Liver (tissue), 8 donors: ENCODE measurements at regions not wholly inside any gene's neighbourhood (a gene's known extent, or its start where the extent isn't known, plus 50 kb on each side); places are given as distances from the start of the nearest gene placed in this dataset.

Source experiments
- DNase-seq: peaks from one replicate; pipeline ENCODE4 v3.0.0-alpha.2; 2017; ENCODE audit warnings: low spot score
- H3K27ac ChIP-seq, 2 donors: one replicate each; pipeline ENCODE4 v1.7.0; 2013; ENCODE audit warnings: inconsistent platforms in 2 of 2, low read length in 2 of 2, control low read depth in 1 of 2, low read depth in 1 of 2, mild to moderate bottlenecking in 1 of 2
- H3K27me3 ChIP-seq, 4 donors: one replicate each; pipeline versions ENCODE4 v1.6.1 to v1.7.0; 2013; ENCODE audit warnings: low read length in 3 of 4, inconsistent platforms in 1 of 4, mild to moderate bottlenecking in 1 of 4, moderate library complexity in 1 of 4; ENCODE audit not compliant: control insufficient read depth in 4 of 4, insufficient read depth in 4 of 4
- H3K36me3 ChIP-seq, 4 donors: one replicate each; pipeline versions ENCODE4 v1.6.1 to v1.7.0; 2013; ENCODE audit warnings: low read length in 3 of 4, mild to moderate bottlenecking in 3 of 4, low read depth in 1 of 4, moderate library complexity in 1 of 4; ENCODE audit not compliant: control insufficient read depth in 4 of 4, insufficient read depth in 3 of 4
- H3K4me1 ChIP-seq, 4 donors: one replicate each; pipeline versions ENCODE4 v1.6.1 to v1.7.0; 2013; ENCODE audit warnings: low read length in 3 of 4, mild to moderate bottlenecking in 3 of 4, moderate library complexity in 1 of 4; ENCODE audit not compliant: control insufficient read depth in 4 of 4, insufficient read depth in 4 of 4
- H3K4me3 ChIP-seq, 3 donors: one replicate each; pipeline versions ENCODE4 v1.6.1 to v1.7.0; 2013; ENCODE audit warnings: low read length in 3 of 3, control low read depth in 1 of 3, low read depth in 1 of 3, mild to moderate bottlenecking in 1 of 3
- H3K9ac ChIP-seq, 2 donors: one replicate each; pipeline ENCODE4 v1.7.0; 2013; ENCODE audit warnings: low read length in 2 of 2, mild to moderate bottlenecking in 2 of 2, moderate library complexity in 2 of 2, control low read depth in 1 of 2, low read depth in 1 of 2
- H3K9me3 ChIP-seq, 4 donors: one replicate each; pipeline versions ENCODE4 v1.6.1 to v1.7.0; 2013; ENCODE audit warnings: low read length in 3 of 4; ENCODE audit not compliant: control insufficient read depth in 4 of 4
- CTCF ChIP-seq: fragments of 150-350 bp; IDR thresholded peaks from 2 replicates; pipeline ENCODE4 v1.5.1; 2017; ENCODE audit warnings: improper control_type of control experiment, low read depth, low read length; ENCODE audit not compliant: missing input control
- EGR1 ChIP-seq, 2 donors: IDR thresholded peaks; 2 replicates each; pipeline ENCODE4 v1.6.1; 2016 to 2018; ENCODE audit warnings: antibody characterized with exemption in 2 of 2, low read depth in 2 of 2
- FOXA1 ChIP-seq: IDR thresholded peaks from 2 replicates; pipeline ENCODE4 v1.6.1; 2016; ENCODE audit warnings: antibody characterized with exemption
- FOXA2 ChIP-seq: IDR thresholded peaks from 2 replicates; pipeline ENCODE4 v1.6.1; 2016; ENCODE audit warnings: antibody characterized with exemption
- GABPA ChIP-seq, 2 donors: IDR thresholded peaks in 1 of 2; conservative IDR thresholded peaks in 1 of 2; 2 replicates each; pipeline ENCODE4 v1.6.1; 2016; ENCODE audit warnings: antibody characterized with exemption in 2 of 2, mild to moderate bottlenecking in 1 of 2, moderate library complexity in 1 of 2
- HNF4A ChIP-seq, 2 donors: conservative IDR thresholded peaks; 2 replicates each; pipeline ENCODE4 v1.6.1; 2016; ENCODE audit warnings: antibody characterized with exemption in 2 of 2, mild to moderate bottlenecking in 2 of 2
- JUND ChIP-seq, 2 donors: IDR thresholded peaks; 2 replicates each; pipeline ENCODE4 v1.6.1; 2016; ENCODE audit warnings: antibody characterized with exemption in 2 of 2
- NR2F2 ChIP-seq: IDR thresholded peaks from 2 replicates; pipeline ENCODE4 v1.6.1; 2016; ENCODE audit warnings: antibody characterized with exemption
- RAD21 ChIP-seq, 2 donors: IDR thresholded peaks; 2 replicates each; pipeline ENCODE4 v1.6.1; 2016; ENCODE audit warnings: antibody characterized with exemption in 2 of 2, mild to moderate bottlenecking in 2 of 2
- RXRA ChIP-seq, 2 donors: IDR thresholded peaks; 2 replicates each; pipeline ENCODE4 v1.6.1; 2017 to 2018; ENCODE audit warnings: antibody characterized with exemption in 2 of 2, mild to moderate bottlenecking in 1 of 2
- TAF1 ChIP-seq: conservative IDR thresholded peaks from 2 replicates; pipeline ENCODE4 v1.6.1; 2016; ENCODE audit warnings: antibody characterized with exemption, mild to moderate bottlenecking
- WGBS: extraction: QIAGEN DNeasy Blood & Tissue Kit; methylation state at CpG from one replicate; pipeline ENCODE4 v1.1.7; 2013; 5-methylcytosine and 5-hydroxymethylcytosine counted together
- TF ChIP-seq, protein P1 (sequence below): IDR thresholded peaks from 2 replicates; pipeline ENCODE4 v1.6.1; 2016; ENCODE audit warnings: antibody characterized with exemption
- TF ChIP-seq, protein P2 (sequence below): IDR thresholded peaks from 2 replicates; pipeline ENCODE4 v1.6.1; 2016; ENCODE audit warnings: antibody characterized with exemption, mild to moderate bottlenecking
- TF ChIP-seq, protein P3 (sequence below): IDR thresholded peaks from 2 replicates; pipeline ENCODE4 v1.6.1; 2016; ENCODE audit warnings: antibody characterized with exemption
- TF ChIP-seq, protein P4 (sequence below): IDR thresholded peaks from 2 replicates; pipeline ENCODE4 v1.6.1; 2016; ENCODE audit warnings: antibody characterized with exemption
- donor health status: healthy.
- donor health status: healthy.
- donor health status: healthy.
- donor health status: healthy.
- donor health status: healthy.

DNA sequence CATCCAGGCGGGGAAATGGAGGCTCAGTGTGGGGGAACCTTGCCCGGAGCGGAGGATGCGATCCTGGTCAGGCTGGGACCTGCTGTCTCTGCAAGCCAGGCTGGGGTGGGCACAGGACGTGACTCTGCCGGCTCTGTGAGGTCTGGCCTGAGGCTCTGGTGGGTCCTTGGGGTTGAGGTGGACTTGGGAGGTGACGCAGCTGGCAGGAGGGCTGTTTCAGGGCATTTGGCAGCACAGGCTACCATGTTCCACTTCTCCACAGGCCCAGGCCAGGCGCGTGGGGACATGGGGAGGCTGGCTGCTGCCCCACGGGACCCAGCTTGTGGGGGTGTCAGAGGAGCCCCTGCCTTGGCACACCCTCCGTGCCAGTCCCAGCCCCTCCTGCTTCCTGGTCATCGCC, 1199.7 kb downstream of the BRD1 start:
- Histone ChIP-seq H3K27ac (no peak overlapping the region), H3K36me3 (no peaks in the 10 kb centered on the region), H3K4me3 (no peak overlapping the region), H3K9me3 (no peaks in the 10 kb centered on the region), H3K4me1 (no peaks in the 10 kb centered on the region), H3K27me3 (no peaks in the 10 kb centered on the region), H3K9ac (no peak overlapping the region)
- TF ChIP-seq TAF1 (no peak), CTCF (no peak), HNF4A (conservative IDR thresholded peaks at IDR 0.05) (no peak), FOXA1 (no peak), FOXA2 (no peak), JUND (IDR thresholded peaks at IDR 0.05) (no peak), RXRA (IDR thresholded peaks at IDR 0.05) (no peak), GABPA (IDR thresholded peaks at IDR 0.05 in 1 of 2, conservative IDR thresholded peaks at IDR 0.05 in 1 of 2) (no peak), EGR1 (IDR thresholded peaks at IDR 0.05; ENCODE audit: low read depth in 2 of 2) (no peak), RAD21 (IDR thresholded peaks at IDR 0.05) (no peak)
- TF ChIP-seq, protein P1, sequence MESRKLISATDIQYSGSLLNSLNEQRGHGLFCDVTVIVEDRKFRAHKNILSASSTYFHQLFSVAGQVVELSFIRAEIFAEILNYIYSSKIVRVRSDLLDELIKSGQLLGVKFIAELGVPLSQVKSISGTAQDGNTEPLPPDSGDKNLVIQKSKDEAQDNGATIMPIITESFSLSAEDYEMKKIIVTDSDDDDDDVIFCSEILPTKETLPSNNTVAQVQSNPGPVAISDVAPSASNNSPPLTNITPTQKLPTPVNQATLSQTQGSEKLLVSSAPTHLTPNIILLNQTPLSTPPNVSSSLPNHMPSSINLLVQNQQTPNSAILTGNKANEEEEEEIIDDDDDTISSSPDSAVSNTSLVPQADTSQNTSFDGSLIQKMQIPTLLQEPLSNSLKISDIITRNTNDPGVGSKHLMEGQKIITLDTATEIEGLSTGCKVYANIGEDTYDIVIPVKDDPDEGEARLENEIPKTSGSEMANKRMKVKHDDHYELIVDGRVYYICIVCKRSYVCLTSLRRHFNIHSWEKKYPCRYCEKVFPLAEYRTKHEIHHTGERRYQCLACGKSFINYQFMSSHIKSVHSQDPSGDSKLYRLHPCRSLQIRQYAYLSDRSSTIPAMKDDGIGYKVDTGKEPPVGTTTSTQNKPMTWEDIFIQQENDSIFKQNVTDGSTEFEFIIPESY, result no peak
- TF ChIP-seq, protein P2, sequence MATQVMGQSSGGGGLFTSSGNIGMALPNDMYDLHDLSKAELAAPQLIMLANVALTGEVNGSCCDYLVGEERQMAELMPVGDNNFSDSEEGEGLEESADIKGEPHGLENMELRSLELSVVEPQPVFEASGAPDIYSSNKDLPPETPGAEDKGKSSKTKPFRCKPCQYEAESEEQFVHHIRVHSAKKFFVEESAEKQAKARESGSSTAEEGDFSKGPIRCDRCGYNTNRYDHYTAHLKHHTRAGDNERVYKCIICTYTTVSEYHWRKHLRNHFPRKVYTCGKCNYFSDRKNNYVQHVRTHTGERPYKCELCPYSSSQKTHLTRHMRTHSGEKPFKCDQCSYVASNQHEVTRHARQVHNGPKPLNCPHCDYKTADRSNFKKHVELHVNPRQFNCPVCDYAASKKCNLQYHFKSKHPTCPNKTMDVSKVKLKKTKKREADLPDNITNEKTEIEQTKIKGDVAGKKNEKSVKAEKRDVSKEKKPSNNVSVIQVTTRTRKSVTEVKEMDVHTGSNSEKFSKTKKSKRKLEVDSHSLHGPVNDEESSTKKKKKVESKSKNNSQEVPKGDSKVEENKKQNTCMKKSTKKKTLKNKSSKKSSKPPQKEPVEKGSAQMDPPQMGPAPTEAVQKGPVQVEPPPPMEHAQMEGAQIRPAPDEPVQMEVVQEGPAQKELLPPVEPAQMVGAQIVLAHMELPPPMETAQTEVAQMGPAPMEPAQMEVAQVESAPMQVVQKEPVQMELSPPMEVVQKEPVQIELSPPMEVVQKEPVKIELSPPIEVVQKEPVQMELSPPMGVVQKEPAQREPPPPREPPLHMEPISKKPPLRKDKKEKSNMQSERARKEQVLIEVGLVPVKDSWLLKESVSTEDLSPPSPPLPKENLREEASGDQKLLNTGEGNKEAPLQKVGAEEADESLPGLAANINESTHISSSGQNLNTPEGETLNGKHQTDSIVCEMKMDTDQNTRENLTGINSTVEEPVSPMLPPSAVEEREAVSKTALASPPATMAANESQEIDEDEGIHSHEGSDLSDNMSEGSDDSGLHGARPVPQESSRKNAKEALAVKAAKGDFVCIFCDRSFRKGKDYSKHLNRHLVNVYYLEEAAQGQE, result no peak
- TF ChIP-seq, protein P3, sequence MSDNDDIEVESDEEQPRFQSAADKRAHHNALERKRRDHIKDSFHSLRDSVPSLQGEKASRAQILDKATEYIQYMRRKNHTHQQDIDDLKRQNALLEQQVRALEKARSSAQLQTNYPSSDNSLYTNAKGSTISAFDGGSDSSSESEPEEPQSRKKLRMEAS, result no peak
- TF ChIP-seq, protein P4, sequence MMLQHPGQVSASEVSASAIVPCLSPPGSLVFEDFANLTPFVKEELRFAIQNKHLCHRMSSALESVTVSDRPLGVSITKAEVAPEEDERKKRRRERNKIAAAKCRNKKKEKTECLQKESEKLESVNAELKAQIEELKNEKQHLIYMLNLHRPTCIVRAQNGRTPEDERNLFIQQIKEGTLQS, result no peak
- 91% methylated on average over 12 of the region's 12 CpGs for WGBS
- DNase-seq, result no peak

DNA sequence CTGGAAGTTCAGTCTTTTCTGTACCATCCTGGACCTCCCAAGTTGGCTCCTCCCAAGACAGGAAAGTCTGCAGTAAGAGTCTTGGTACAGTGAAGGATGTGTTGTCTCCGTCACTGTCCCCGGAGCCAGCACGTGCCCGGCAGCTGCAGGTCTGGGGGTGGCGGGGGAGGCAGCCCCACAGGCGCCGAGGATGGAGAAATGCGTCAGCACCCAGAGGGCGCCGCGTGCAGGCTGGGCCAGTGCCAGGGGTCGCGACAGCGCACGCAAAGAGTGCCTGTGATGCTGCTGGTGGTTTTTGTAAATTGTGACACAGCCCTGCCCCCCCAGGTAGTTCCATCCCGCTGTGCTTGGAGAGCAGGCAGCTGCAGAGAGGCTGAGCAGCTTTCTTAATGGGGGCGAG, 1200.5 kb downstream of the BRD1 start:
- no peak for TF ChIP-seq NR2F2
- TF ChIP-seq, protein P1, result no peak
- no peak for TF ChIP-seq FOXA1
- TF ChIP-seq, protein P4, result no peak
- TF ChIP-seq RAD21 (IDR thresholded peaks at IDR 0.05), result no peak
- TF ChIP-seq JUND (IDR thresholded peaks at IDR 0.05), result no peak
- Histone ChIP-seq H3K4me3 (no peak overlapping the region), H3K27ac (no peak overlapping the region), H3K9me3 (no peaks in the 10 kb centered on the region), H3K36me3 (no peaks in the 10 kb centered on the region), H3K27me3 (no peaks in the 10 kb centered on the region), H3K9ac (no peak overlapping the region), H3K4me1 (no peaks in the 10 kb centered on the region)
- no peak for DNase-seq
- 73% methylated on average over 17 of the region's 17 CpGs for WGBS
